HG03460 (cell line): ENCODE measurements at regions not wholly inside any gene's neighbourhood (a gene's known extent, or its start where the extent isn't known, plus 50 kb on each side); places are given as distances from the start of the nearest gene placed in this dataset.
"Not testable (repeated sequence)": the region's sequence is repeated elsewhere in the genome, so short reads cannot be mapped to it uniquely, and the experiment has no call there.

ENCODE experiments used
- ATAC-seq: cut with Tn5 transposase; IDR thresholded peaks from one replicate; pipeline ENCODE4 v1.9.1; 2021; ENCODE audit not compliant: unreplicated experiment

- no peak for ATAC-seq
These were observed 322.3 kb downstream of the RMST start for GRCh38 chr12:97784904-97785303.

- ATAC-seq, result no peak
These were observed 327.7 kb downstream of the RMST start for GRCh38 chr12:97790281-97790680.

GRCh38 chr12:97797473-97797872 lies 334.9 kb downstream of the RMST start:
- ATAC-seq, result no peak

- ATAC-seq, result no peak
These were observed 338.0 kb downstream of the RMST start for GRCh38 chr12:97800561-97800960.

- ATAC-seq, result no peak
These were observed 339.0 kb downstream of the RMST start for GRCh38 chr12:97801471-97802059.

- no peak for ATAC-seq
These were observed 342.5 kb downstream of the RMST start for GRCh38 chr12:97805146-97805545.

- ATAC-seq, result no peak
These were observed 350.7 kb downstream of the RMST start for GRCh38 chr12:97813301-97813700.

GRCh38 chr12:97821806-97822205 lies 359.2 kb downstream of the RMST start:
- ATAC-seq, result no peak

GRCh38 chr12:97835541-97835940 lies 372.9 kb downstream of the RMST start:
- ATAC-seq, result no peak

GRCh38 chr12:97837401-97837800 lies 374.8 kb downstream of the RMST start:
- ATAC-seq, result no peak

GRCh38 chr12:97848051-97848450 lies 385.4 kb downstream of the RMST start:
- no peak for ATAC-seq

GRCh38 chr12:97854477-97854876 lies 391.9 kb downstream of the RMST start:
- ATAC-seq, result no peak

GRCh38 chr12:97862072-97862471 lies 399.5 kb downstream of the RMST start:
- ATAC-seq, result no peak

- ATAC-seq, result no peak
These were observed 412.5 kb downstream of the RMST start for GRCh38 chr12:97875064-97875463.

- ATAC-seq, result no peak
These were observed 414.2 kb downstream of the RMST start for GRCh38 chr12:97876780-97877179.

- ATAC-seq, result no peak
These were observed 414.8 kb downstream of the RMST start for GRCh38 chr12:97877404-97877803.

GRCh38 chr12:97886511-97887176 lies 424.0 kb downstream of the RMST start:
- ATAC-seq, result no peak

- ATAC-seq, result not testable (repeated sequence)
These were observed 435.3 kb downstream of the RMST start for GRCh38 chr12:97897881-97898280.

GRCh38 chr12:97899529-97899928 lies 436.9 kb downstream of the RMST start:
- no peak for ATAC-seq

GRCh38 chr12:97899956-97900355 lies 437.4 kb downstream of the RMST start:
- ATAC-seq, result no peak

- no peak for ATAC-seq
These were observed 440.8 kb downstream of the RMST start for GRCh38 chr12:97903356-97903755.

GRCh38 chr12:97907504-97907903 lies 444.9 kb downstream of the RMST start:
- ATAC-seq, result no peak

GRCh38 chr12:97910559-97910958 lies 448.0 kb downstream of the RMST start:
- no peak for ATAC-seq
